ENCODE measurements at regions not wholly inside any gene's neighbourhood (a gene's known extent, or its start where the extent isn't known, plus 50 kb on each side); places are given as distances from the start of the nearest gene placed in this dataset.

GRCh38 chr13:105341256-105341655 lies 1194.2 kb downstream of the EFNB2 start:
- ATAC-seq (no peak), DNase-seq (no peak)
- intact Hi-C loops (cut with DNase I): no loop called here
- Histone ChIP-seq H3K36me3 (no peaks in the 10 kb centered on the region), H3K27me3 (no peaks in the 10 kb centered on the region), H3K4me3 (no peak overlapping the region), H3K27ac (no peak overlapping the region), H3K9me3 (no peaks in the 10 kb centered on the region), H3K4me1 (no peaks in the 10 kb centered on the region)
- TF ChIP-seq CTCF (IDR thresholded peaks at IDR 0.05) (no peak), POLR2A (IDR thresholded peaks at IDR 0.05) (no peak)
- WGBS (ENCODE audit: insufficient coverage, low coverage, low lambda C conversion rate, missing lambda C conversion rate): 80% methylated on average over 1 of the region's 3 CpGs

GRCh38 chr13:105340061-105340606 lies 1195.3 kb downstream of the EFNB2 start:
- Histone ChIP-seq H3K27me3 (no peaks in the 10 kb centered on the region), H3K4me3 (no peak overlapping the region), H3K36me3 (no peaks in the 10 kb centered on the region), H3K27ac (no peak overlapping the region), H3K4me1 (no peaks in the 10 kb centered on the region), H3K9me3 (no peaks in the 10 kb centered on the region)
- DNase-seq (no peak), ATAC-seq (no peak)
- 41% methylated on average over 3 of the region's 3 CpGs for WGBS (ENCODE audit: insufficient coverage, low coverage, low lambda C conversion rate, missing lambda C conversion rate)
- intact Hi-C loops (cut with DNase I): no loop called here
- no peak for TF ChIP-seq CTCF (IDR thresholded peaks at IDR 0.05)
- TF ChIP-seq POLR2A (IDR thresholded peaks at IDR 0.05): no peak

GRCh38 chr13:105338773-105339172 lies 1196.7 kb downstream of the EFNB2 start:
- H3K27ac ChIP-seq: no peak overlapping the region
- intact Hi-C loops (cut with DNase I): no loop called here
- no peaks in the 10 kb centered on the region for H3K4me1 ChIP-seq
- no peaks in the 10 kb centered on the region for H3K36me3 ChIP-seq
- no peak for TF ChIP-seq POLR2A (IDR thresholded peaks at IDR 0.05)
- TF ChIP-seq CTCF (IDR thresholded peaks at IDR 0.05): no peak
- H3K4me3 ChIP-seq: no peak overlapping the region
- ATAC-seq: no peak
- H3K9me3 ChIP-seq: no peaks in the 10 kb centered on the region
- no peaks in the 10 kb centered on the region for H3K27me3 ChIP-seq
- no peak for DNase-seq
- 18% methylated on average over 2 of the region's 2 CpGs for WGBS (ENCODE audit: insufficient coverage, low coverage, low lambda C conversion rate, missing lambda C conversion rate)

- TF ChIP-seq POLR2A (IDR thresholded peaks at IDR 0.05) (no peak), CTCF (IDR thresholded peaks at IDR 0.05) (no peak)
- Histone ChIP-seq H3K9me3 (no peaks in the 10 kb centered on the region), H3K4me1 (no peaks in the 10 kb centered on the region), H3K27me3 (no peaks in the 10 kb centered on the region), H3K27ac (no peak overlapping the region), H3K36me3 (no peaks in the 10 kb centered on the region), H3K4me3 (no peak overlapping the region)
- ATAC-seq: no peak
- DNase-seq: no peak
- intact Hi-C loops (cut with DNase I): no loop called here
- 46% methylated on average over 6 of the region's 6 CpGs for WGBS (ENCODE audit: insufficient coverage, low coverage, low lambda C conversion rate, missing lambda C conversion rate)
Measured at GRCh38 chr13:105338006-105338405, 1197.5 kb downstream of the EFNB2 start.

Data from right lobe of liver (tissue), 6 donors.